HEK293 (cell line): ENCODE measurements at regions not wholly inside any gene's neighbourhood (a gene's known extent, or its start where the extent isn't known, plus 50 kb on each side); places are given as distances from the start of the nearest gene placed in this dataset.

Experiments used
- CTCF ChIP-seq: fragments of 450-650 bp; formaldehyde crosslinking; IDR thresholded peaks from 2 replicates; pipeline ENCODE4 v1.5.1; 2016; ENCODE audit warnings: missing biosample characterization, missing genetic modification characterization
- FEZF1 ChIP-seq: fragments of 450-650 bp; formaldehyde crosslinking; IDR thresholded peaks from 2 replicates; pipeline ENCODE4 v1.5.1; 2016; ENCODE audit warnings: missing biosample characterization, missing genetic modification characterization
- MYNN ChIP-seq: fragments of 450-650 bp; formaldehyde crosslinking; IDR thresholded peaks from 2 replicates; pipeline ENCODE4 v1.5.1; 2016; ENCODE audit warnings: missing biosample characterization, missing genetic modification characterization, borderline replicate concordance
- PRDM4 ChIP-seq: fragments of 450-650 bp; formaldehyde crosslinking; IDR thresholded peaks from 2 replicates; pipeline ENCODE4 v1.5.1; 2017; ENCODE audit warnings: missing biosample characterization, missing genetic modification characterization
- TRIM28 ChIP-seq: IDR thresholded peaks from 2 replicates; pipeline ENCODE4 v1.6.1; 2011; ENCODE audit warnings: low read length, control low read depth, borderline replicate concordance
- ZEB2 ChIP-seq: fragments of 450-650 bp; formaldehyde crosslinking; IDR thresholded peaks from 2 replicates; pipeline ENCODE4 v1.5.1; 2016; ENCODE audit warnings: missing biosample characterization, missing genetic modification characterization
- ZNF19 ChIP-seq: fragments of 450-650 bp; formaldehyde crosslinking; IDR thresholded peaks from 2 replicates; pipeline ENCODE4; 2016; ENCODE audit warnings: missing biosample characterization, missing genetic modification characterization, low read depth
- ZNF324 ChIP-seq: fragments of 450-650 bp; formaldehyde crosslinking; IDR thresholded peaks from 2 replicates; pipeline ENCODE4 v1.5.1; 2016; ENCODE audit warnings: missing biosample characterization, missing genetic modification characterization
- ZNF747 ChIP-seq: fragments of 450-650 bp; formaldehyde crosslinking; IDR thresholded peaks from 2 replicates; pipeline ENCODE4 v1.5.1; 2016; ENCODE audit warnings: missing biosample characterization, missing genetic modification characterization
- TF ChIP-seq, protein P1 (sequence below): fragments of 450-650 bp; formaldehyde crosslinking; IDR thresholded peaks from 2 replicates; pipeline ENCODE4 v1.5.1; 2017; ENCODE audit warnings: missing biosample characterization, mild to moderate bottlenecking, missing genetic modification characterization, moderate library complexity

- no peak for TF ChIP-seq MYNN (tag by site-specific recombination)
- TF ChIP-seq CTCF (tag by site-specific recombination) = no peak
- TF ChIP-seq ZEB2 (tag by site-specific recombination) = no peak
- no peak for TF ChIP-seq ZNF324 (tag by site-specific recombination)
- TF ChIP-seq, protein P1, sequence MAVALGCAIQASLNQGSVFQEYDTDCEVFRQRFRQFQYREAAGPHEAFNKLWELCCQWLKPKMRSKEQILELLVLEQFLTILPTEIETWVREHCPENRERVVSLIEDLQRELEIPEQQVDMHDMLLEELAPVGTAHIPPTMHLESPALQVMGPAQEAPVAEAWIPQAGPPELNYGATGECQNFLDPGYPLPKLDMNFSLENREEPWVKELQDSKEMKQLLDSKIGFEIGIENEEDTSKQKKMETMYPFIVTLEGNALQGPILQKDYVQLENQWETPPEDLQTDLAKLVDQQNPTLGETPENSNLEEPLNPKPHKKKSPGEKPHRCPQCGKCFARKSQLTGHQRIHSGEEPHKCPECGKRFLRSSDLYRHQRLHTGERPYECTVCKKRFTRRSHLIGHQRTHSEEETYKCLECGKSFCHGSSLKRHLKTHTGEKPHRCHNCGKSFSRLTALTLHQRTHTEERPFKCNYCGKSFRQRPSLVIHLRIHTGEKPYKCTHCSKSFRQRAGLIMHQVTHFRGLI = no peak
- no peak for TF ChIP-seq TRIM28
- TF ChIP-seq PRDM4 (tag by site-specific recombination) = no peak
- no peak for TF ChIP-seq ZNF19 (tag by site-specific recombination)
- no peak for TF ChIP-seq ZNF747 (tag by site-specific recombination)
- no peak for TF ChIP-seq FEZF1 (tag by site-specific recombination)
These were observed 282.1 kb downstream of the CXCL12 start for GRCh38 chr10:44102726-44103255.
